Natural killer cell (primary cell): ENCODE measurements at regions not wholly inside any gene's neighbourhood (a gene's known extent, or its start where the extent isn't known, plus 50 kb on each side); places are given as distances from the start of the nearest gene placed in this dataset.

Experiments
- ATAC-seq, 3 donors: fragments of 150-1000 bp in 2 of 3; fragments of 200-7000 bp in 1 of 3; cut with Tn5 transposase; 1 replicate in 1 of 3; 2 replicates in 2 of 3; pipeline ENCODE4 v1.10.0; 2021; ENCODE audit warnings: mild to moderate bottlenecking in 2 of 3, moderate library complexity in 2 of 3
- DNase-seq, 2 donors: peaks; one replicate each; pipeline versions ENCODE4 v3.0.0 to v3.0.0-alpha.2; 2013 to 2021; ENCODE audit warnings: mixed read lengths in 1 of 2
- H3K27ac ChIP-seq: one replicate; pipeline ENCODE4 v1.5.1; 2013; ENCODE audit warnings: mild to moderate bottlenecking, low read length
- H3K27me3 ChIP-seq: one replicate; pipeline ENCODE4 v1.6.1; 2013; ENCODE audit warnings: low read length; ENCODE audit not compliant: control insufficient read depth, insufficient read depth
- H3K36me3 ChIP-seq: one replicate; pipeline ENCODE4 v1.6.1; 2013; ENCODE audit warnings: low read length; ENCODE audit not compliant: control insufficient read depth, insufficient read depth
- H3K4me1 ChIP-seq: one replicate; pipeline ENCODE4 v1.6.1; 2013; ENCODE audit warnings: low read length; ENCODE audit not compliant: control insufficient read depth, insufficient read depth
- H3K4me3 ChIP-seq: one replicate; pipeline ENCODE4 v1.5.1; 2013; ENCODE audit warnings: low read length
- H3K9me3 ChIP-seq: one replicate; pipeline ENCODE4 v1.6.1; 2013; ENCODE audit warnings: low read length; ENCODE audit not compliant: control insufficient read depth, insufficient read depth
- H3K27ac Mint-ChIP-seq, 2 donors: one replicate each; pipeline ENCODE4 v1.8.0; 2022; ENCODE audit warnings: mild to moderate bottlenecking in 2 of 2, mixed read lengths in 2 of 2, moderate library complexity in 1 of 2
- H3K27me3 Mint-ChIP-seq, 2 donors: one replicate each; pipeline ENCODE4 v1.8.0; 2022; ENCODE audit warnings: low read depth in 2 of 2, mixed read lengths in 2 of 2
- H3K36me3 Mint-ChIP-seq: one replicate; pipeline ENCODE4 v1.8.0; 2022; ENCODE audit warnings: mixed read lengths
- H3K4me1 Mint-ChIP-seq, 2 donors: one replicate each; pipeline ENCODE4 v1.8.0; 2022; ENCODE audit warnings: mixed read lengths in 2 of 2
- H3K4me3 Mint-ChIP-seq: one replicate; pipeline ENCODE4 v1.8.0; 2022; ENCODE audit warnings: mild to moderate bottlenecking, moderate library complexity, mixed read lengths
- H3K9me3 Mint-ChIP-seq, 2 donors: one replicate each; pipeline ENCODE4 v1.8.0; 2022; ENCODE audit warnings: mixed read lengths in 2 of 2
- CTCF ChIP-seq: fragments of 200-600 bp; IDR thresholded peaks from one replicate; pipeline ENCODE4 v1.8.0; 2022; ENCODE audit warnings: antibody characterized with exemption
- WGBS: methylation state at CpG from one replicate; pipeline ENCODE4 v1.1.7; 2013; ENCODE audit warnings: missing lambda C conversion rate; ENCODE audit not compliant: insufficient coverage; 5-methylcytosine and 5-hydroxymethylcytosine counted together
- intact Hi-C: fragments of 100-400 bp; cut with micrococcal nuclease; formaldehyde crosslinking; loops from one replicate; pipeline ENCODE4 v1.14.2; 2022

DNA sequence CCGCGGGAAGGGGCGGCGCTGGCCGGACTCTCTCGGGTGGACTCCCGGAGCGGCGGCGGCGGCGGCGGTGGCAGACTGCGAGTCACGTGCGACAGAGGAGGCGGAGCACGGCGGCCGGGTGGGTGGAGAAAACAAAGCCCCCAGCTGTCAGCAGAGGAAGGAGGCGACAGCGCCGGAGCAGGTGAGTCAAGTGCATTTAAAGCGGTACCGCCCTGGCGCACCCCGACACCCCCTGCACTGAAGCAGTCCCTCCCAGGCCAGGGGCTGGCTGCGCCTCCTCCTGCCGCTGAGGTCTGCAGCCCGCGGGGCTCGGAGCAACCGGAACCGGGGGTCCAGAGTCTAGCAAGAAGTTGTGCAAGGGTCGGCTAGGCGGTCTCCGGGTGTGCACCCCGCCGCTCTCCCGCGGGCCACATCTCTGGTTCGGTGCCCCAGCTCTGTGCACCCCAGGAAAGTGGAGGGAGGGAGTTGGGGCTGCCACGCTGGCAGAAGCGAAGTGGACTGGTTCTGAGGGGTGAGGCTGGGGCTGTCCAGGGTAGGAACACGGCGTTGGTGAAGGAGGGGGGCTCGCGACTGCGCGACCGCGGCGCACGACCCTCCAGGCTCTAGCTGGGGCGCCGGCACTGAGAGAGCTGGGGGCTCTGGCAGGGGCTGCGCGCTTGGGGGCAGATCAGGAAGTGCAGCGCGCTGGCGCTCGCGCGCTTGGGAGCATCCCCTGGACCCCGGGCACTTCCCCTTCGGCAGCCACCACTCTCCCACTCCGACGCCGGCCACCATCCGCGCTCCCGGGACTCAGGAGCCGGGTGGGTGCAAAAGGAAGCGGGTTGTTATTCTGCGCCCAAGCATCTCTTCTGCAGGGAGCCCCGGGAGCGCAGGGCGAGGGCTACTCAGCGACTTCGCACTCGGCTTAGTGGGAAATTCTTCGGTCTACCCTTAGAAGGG is 64.0 kb upstream of the MAPRE2 start:
- ATAC-seq (peak; percentile 71 to 85 (median 82)), DNase-seq (peak; percentile 82 to 85)
- Histone ChIP-seq H3K27ac (peak overlapping the region; percentile 30), H3K4me3 (peak overlapping the region; percentile 100), H3K27me3 (no peaks in the 10 kb centered on the region), H3K4me1 (peaks cover 27% of the 10 kb centered on the region), H3K9me3 (no peaks in the 10 kb centered on the region), H3K36me3 (no peaks in the 10 kb centered on the region)
- H3K36me3 Mint-ChIP-seq, result no peaks in the 10 kb centered on the region
- no peak for TF ChIP-seq CTCF
- H3K9me3 Mint-ChIP-seq, result no peaks in the 10 kb centered on the region
- peaks cover 27 to 36% of the 10 kb centered on the region in 2 donors for H3K4me1 Mint-ChIP-seq
- H3K4me3 Mint-ChIP-seq, result peak overlapping the region; percentile 95
- under 1% methylated on average over 81 of the region's 82 CpGs for WGBS
- intact Hi-C loops, result loop anchor here (5.0 kb wide), 1 partner anchor 520 kb away; the partner anchor contains the start of gene INO80C
- H3K27me3 Mint-ChIP-seq, result peaks cover 7 to 16% of the 10 kb centered on the region in 2 donors
- peak overlapping the region; percentile 87 to 90 for H3K27ac Mint-ChIP-seq

GRCh38 chr18:34977838-34978532 is 63.2 kb upstream of the MAPRE2 start:
- peaks cover 27% of the 10 kb centered on the region for H3K4me1 ChIP-seq
- TF ChIP-seq CTCF, result no peak
- H3K27ac ChIP-seq, result peak overlapping the region; percentile 30
- peak; percentile 14 to 27 (median 23) for ATAC-seq
- peak overlapping the region; percentile 87 to 90 for H3K27ac Mint-ChIP-seq
- no peaks in the 10 kb centered on the region for H3K27me3 ChIP-seq
- H3K9me3 Mint-ChIP-seq, result no peaks in the 10 kb centered on the region
- peak overlapping the region; percentile 100 for H3K4me3 ChIP-seq
- peak; percentile 37 to 57 for DNase-seq
- peaks cover 27 to 36% of the 10 kb centered on the region in 2 donors for H3K4me1 Mint-ChIP-seq
- peak overlapping the region; percentile 95 for H3K4me3 Mint-ChIP-seq
- H3K27me3 Mint-ChIP-seq, result peaks cover 7 to 16% of the 10 kb centered on the region in 2 donors
- intact Hi-C loops, result loop anchor here (5.0 kb wide), 1 partner anchor 519 kb away; the partner anchor contains the start of gene INO80C
- no peaks in the 10 kb centered on the region for H3K9me3 ChIP-seq
- no peaks in the 10 kb centered on the region for H3K36me3 Mint-ChIP-seq
- H3K36me3 ChIP-seq, result no peaks in the 10 kb centered on the region
- WGBS, result 0% methylated on average over 35 of the region's 35 CpGs

- Mint-ChIP-seq H3K4me1 (peaks cover 27 to 36% of the 10 kb centered on the region in 2 donors), H3K27me3 (peaks cover 3 to 11% of the 10 kb centered on the region in 2 donors), H3K27ac (peak overlapping the region; percentile 87 to 90), H3K36me3 (no peaks in the 10 kb centered on the region), H3K4me3 (peak overlapping the region; percentile 95), H3K9me3 (no peaks in the 10 kb centered on the region)
- no peak for TF ChIP-seq CTCF
- Histone ChIP-seq H3K9me3 (no peaks in the 10 kb centered on the region), H3K27me3 (no peaks in the 10 kb centered on the region), H3K27ac (peak overlapping the region; percentile 30), H3K4me3 (peak overlapping the region; percentile 100), H3K4me1 (peaks cover 27% of the 10 kb centered on the region), H3K36me3 (no peaks in the 10 kb centered on the region)
- ATAC-seq (peak in 1 of 3 donors; percentile 1), DNase-seq (peak in 1 of 2 donors; percentile 36)
- WGBS, result under 1% methylated on average over 5 of the region's 5 CpGs
- intact Hi-C loops, result loop anchor here (5.0 kb wide), 1 partner anchor 519 kb away; the partner anchor contains the start of gene INO80C
These were observed 62.7 kb upstream of the MAPRE2 start for GRCh38 chr18:34978533-34978893.
